Fibroblast of the aortic adventitia (primary cell): ENCODE measurements at regions not wholly inside any gene's neighbourhood (a gene's known extent, or its start where the extent isn't known, plus 50 kb on each side); places are given as distances from the start of the nearest gene placed in this dataset.

Source experiments
- DNase-seq: peaks from one replicate; pipeline ENCODE4 v3.0.0-alpha.2; 2010; ENCODE audit warnings: low read depth
- H3K4me3 ChIP-seq: 2 replicates; pipeline ENCODE4 v1.5.1; 2011; ENCODE audit warnings: low read depth, mild to moderate bottlenecking, control low read depth, low read length, moderate library complexity
- TF ChIP-seq, protein P1 (sequence below): IDR thresholded peaks from 2 replicates; pipeline ENCODE4 v1.5.1; 2011; ENCODE audit warnings: mild to moderate bottlenecking, low read length, control low read depth, inconsistent platforms; ENCODE audit not compliant: insufficient read depth

- no peak for DNase-seq
- TF ChIP-seq, protein P1, sequence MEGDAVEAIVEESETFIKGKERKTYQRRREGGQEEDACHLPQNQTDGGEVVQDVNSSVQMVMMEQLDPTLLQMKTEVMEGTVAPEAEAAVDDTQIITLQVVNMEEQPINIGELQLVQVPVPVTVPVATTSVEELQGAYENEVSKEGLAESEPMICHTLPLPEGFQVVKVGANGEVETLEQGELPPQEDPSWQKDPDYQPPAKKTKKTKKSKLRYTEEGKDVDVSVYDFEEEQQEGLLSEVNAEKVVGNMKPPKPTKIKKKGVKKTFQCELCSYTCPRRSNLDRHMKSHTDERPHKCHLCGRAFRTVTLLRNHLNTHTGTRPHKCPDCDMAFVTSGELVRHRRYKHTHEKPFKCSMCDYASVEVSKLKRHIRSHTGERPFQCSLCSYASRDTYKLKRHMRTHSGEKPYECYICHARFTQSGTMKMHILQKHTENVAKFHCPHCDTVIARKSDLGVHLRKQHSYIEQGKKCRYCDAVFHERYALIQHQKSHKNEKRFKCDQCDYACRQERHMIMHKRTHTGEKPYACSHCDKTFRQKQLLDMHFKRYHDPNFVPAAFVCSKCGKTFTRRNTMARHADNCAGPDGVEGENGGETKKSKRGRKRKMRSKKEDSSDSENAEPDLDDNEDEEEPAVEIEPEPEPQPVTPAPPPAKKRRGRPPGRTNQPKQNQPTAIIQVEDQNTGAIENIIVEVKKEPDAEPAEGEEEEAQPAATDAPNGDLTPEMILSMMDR, result no peak
These were observed 227.6 kb upstream of the PPP1R2C start for GRCh38 chrX:43005561-43005960.

GRCh38 chrX:43008356-43008755 lies 230.4 kb upstream of the PPP1R2C start:
- DNase-seq, result no peak
- H3K4me3 ChIP-seq, result no peak overlapping the region
- TF ChIP-seq, protein P1, result no peak

More at GRCh38 chrX:43005561-43005960, 227.6 kb upstream of the PPP1R2C start:
- H3K4me3 ChIP-seq, result no peak overlapping the region

- TF ChIP-seq, protein P1, result no peak
- H3K4me3 ChIP-seq, result no peak overlapping the region
- DNase-seq, result no peak
These were observed 238.1 kb upstream of the PPP1R2C start for GRCh38 chrX:43016021-43016420.

DNA sequence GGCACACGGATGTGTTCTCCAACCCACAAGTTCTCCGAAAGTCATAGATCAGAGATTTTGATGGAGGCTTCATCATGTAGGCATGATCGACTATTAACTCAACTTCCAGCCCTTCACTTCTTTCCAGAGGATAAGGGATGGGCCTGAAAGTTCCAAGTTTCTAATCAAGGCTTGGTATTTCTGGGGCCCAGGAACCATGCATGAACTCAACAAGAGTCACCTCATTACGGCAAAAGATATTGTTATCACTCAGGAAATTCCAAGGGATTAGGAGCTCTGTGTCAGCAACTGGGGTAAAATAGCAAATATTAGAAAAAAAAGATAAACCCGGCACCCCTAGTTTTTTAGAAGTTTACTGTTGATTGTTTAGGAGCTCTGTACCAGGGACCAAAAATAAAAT lies 240.1 kb upstream of the PPP1R2C start:
- TF ChIP-seq, protein P1, result no peak
- no peak overlapping the region for H3K4me3 ChIP-seq
- DNase-seq, result no peak

DNA sequence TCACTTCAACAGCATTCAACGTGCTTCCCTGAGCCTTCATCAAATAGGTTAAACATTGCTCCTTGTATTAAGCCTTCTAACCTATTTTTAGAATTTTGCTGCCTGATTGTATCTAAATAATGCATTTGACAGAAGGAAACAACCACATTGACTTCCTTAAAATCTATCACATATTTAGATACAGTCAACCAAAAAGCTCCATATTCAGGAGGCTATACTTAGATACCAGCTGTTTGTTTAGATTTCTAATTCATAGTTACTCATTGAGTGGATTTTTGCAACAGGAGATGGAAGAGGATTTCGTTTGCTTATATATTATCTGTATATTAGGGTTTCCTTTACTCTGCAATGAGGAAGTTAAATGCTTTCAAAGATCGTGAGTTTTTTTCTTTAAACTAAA lies 241.1 kb upstream of the PPP1R2C start:
- no peak overlapping the region for H3K4me3 ChIP-seq
- TF ChIP-seq, protein P1, result no peak
- DNase-seq, result no peak

DNA sequence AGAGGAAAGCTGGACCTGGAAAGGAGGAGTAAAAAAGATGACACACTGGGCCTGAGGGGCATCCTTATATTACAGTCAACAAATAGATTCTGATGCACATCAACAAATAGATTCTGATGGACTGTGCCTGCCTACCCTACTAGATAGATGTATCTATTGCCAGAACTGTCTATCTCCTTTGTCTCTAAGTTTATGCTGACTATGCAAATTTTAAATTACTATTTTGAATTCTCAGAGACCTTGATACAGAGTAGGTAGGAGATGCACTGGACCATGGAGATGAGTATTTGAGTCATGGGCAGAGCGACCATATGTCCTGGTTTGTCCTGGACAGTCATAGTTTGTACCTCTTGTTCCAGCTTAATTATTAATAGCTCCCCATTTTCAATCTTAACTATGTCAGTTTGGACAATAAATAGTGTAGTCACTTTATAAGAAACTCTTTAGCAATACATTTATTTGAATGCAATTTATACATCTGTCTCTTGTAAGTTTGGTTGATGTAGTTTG lies 247.9 kb upstream of the PPP1R2C start:
- no peak for DNase-seq
- H3K4me3 ChIP-seq, result no peak overlapping the region

More for the DNA sequence above, 247.9 kb upstream of the PPP1R2C start:
- TF ChIP-seq, protein P1, result no peak
